ENCODE measurements at regions not wholly inside any gene's neighbourhood (a gene's known extent, or its start where the extent isn't known, plus 50 kb on each side); places are given as distances from the start of the nearest gene placed in this dataset.

DNA sequence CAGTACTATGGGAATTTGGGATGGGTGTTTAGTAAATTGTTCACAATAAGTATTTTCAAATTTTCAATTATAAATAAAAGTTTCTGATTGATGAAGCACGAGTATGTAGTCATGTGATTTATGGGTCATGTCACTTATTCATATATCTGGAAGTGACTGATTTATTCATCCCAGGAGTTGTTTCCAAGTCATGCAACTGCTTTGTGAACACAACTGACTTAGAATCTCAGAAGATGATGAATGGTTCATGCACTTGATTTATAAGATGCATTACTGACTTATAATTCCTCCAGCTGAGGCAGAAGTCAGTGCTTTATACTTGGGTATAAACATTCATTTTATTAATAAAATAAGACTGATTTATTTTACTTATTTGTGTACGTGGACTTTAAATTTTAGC lies 137.8 kb upstream of the CBLB start:
- H3K27ac ChIP-seq (ENCODE audit: low read depth in 1 of 2, low read length in 1 of 2) = no peak overlapping the region
- H3K27me3 ChIP-seq (ENCODE audit: control insufficient read depth in 2 of 2, insufficient read depth in 1 of 2, low read length in 1 of 2) = no peaks in the 10 kb centered on the region
- 90% methylated on average over 2 of the region's 2 CpGs for WGBS
- no peaks in the 10 kb centered on the region for H3K36me3 ChIP-seq (ENCODE audit: control insufficient read depth in 2 of 2, insufficient read depth in 2 of 2, low read length in 1 of 2)
- no peak for DNase-seq (ENCODE audit: low read depth in 6 of 9, low spot score in 9 of 9)
- H3K9me3 ChIP-seq (ENCODE audit: control insufficient read depth in 2 of 2, insufficient read depth in 1 of 2, low read length in 1 of 2) = no peaks in the 10 kb centered on the region
- H3K4me1 ChIP-seq (ENCODE audit: control insufficient read depth in 2 of 2, insufficient read depth in 2 of 2, low read length in 2 of 2) = no peaks in the 10 kb centered on the region
- H3K4me3 ChIP-seq (ENCODE audit: low read length in 2 of 2) = no peak overlapping the region

DNA sequence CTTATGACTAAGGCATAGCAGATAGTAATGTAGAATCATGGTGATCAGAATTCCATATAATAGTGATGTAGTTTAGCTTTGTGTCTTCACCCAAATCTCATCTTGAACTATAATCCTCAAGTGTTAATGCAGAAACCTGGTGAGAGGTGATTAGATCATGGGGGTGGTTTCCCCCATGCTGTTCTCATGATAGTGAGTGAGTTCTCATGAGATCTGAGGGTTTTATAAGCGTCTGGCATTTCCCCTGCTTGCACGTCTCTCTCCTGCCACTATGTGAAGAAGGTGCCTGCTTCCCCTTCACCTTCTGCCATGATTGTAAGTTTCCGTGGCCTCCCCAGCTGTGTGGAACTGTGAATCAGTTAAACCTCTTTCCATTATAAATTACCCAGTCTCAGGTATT lies 138.7 kb upstream of the CBLB start:
- Histone ChIP-seq H3K4me1 (ENCODE audit: control insufficient read depth in 2 of 2, insufficient read depth in 2 of 2, low read length in 2 of 2) (no peaks in the 10 kb centered on the region), H3K9me3 (ENCODE audit: control insufficient read depth in 2 of 2, insufficient read depth in 1 of 2, low read length in 1 of 2) (no peaks in the 10 kb centered on the region), H3K27ac (ENCODE audit: low read depth in 1 of 2, low read length in 1 of 2) (no peak overlapping the region), H3K4me3 (ENCODE audit: low read length in 2 of 2) (no peak overlapping the region), H3K36me3 (ENCODE audit: control insufficient read depth in 2 of 2, insufficient read depth in 2 of 2, low read length in 1 of 2) (no peaks in the 10 kb centered on the region), H3K27me3 (ENCODE audit: control insufficient read depth in 2 of 2, insufficient read depth in 1 of 2, low read length in 1 of 2) (no peaks in the 10 kb centered on the region)
- no peak for DNase-seq (ENCODE audit: low read depth in 6 of 9, low spot score in 9 of 9)
- WGBS = 92% methylated on average over 3 of the region's 3 CpGs

DNA sequence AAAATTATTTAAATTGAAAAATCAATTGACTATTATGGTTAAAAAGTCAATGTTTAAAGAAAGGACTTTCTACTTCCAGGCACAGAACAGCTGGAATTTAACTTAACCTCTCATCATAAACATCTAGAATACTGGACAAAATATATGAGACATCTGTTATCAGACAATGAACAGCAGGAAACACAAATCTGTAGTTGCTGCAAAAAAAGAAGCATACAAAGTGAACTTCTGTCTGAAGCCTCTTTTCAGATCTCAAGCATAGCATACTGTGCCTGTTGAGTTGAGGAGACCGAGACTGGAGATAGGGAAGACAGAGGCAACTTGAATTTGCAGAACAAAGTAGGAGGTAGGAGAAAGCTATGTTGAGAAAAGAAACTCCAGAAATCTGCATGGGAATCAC lies 140.0 kb upstream of the CBLB start:
- Histone ChIP-seq H3K27me3 (ENCODE audit: control insufficient read depth in 2 of 2, insufficient read depth in 1 of 2, low read length in 1 of 2) (no peaks in the 10 kb centered on the region), H3K4me3 (ENCODE audit: low read length in 2 of 2) (no peak overlapping the region), H3K4me1 (ENCODE audit: control insufficient read depth in 2 of 2, insufficient read depth in 2 of 2, low read length in 2 of 2) (no peaks in the 10 kb centered on the region), H3K36me3 (ENCODE audit: control insufficient read depth in 2 of 2, insufficient read depth in 2 of 2, low read length in 1 of 2) (no peaks in the 10 kb centered on the region), H3K27ac (ENCODE audit: low read depth in 1 of 2, low read length in 1 of 2) (no peak overlapping the region), H3K9me3 (ENCODE audit: control insufficient read depth in 2 of 2, insufficient read depth in 1 of 2, low read length in 1 of 2) (no peaks in the 10 kb centered on the region)
- 83% methylated on average over 1 of the region's 1 CpG for WGBS
- no peak for DNase-seq (ENCODE audit: low read depth in 6 of 9, low spot score in 9 of 9)

DNA sequence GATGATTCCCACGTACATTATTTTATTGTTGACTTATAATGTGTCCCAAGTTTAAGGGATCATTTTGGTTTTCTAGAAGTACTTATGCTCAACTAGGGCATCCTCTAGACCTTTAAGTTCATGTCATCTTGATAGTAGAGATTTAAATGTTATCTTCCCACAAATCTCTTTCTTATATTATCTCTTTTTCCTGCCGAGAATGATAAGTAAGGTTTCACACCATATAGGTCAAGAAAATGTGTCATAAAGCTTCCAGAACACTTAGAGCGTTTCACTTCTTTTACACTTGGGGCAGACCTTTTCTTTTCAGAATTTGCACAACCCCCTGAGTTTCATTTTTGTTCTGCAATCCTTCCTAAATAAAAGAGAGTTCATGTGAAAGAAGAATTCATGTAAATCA lies 142.0 kb upstream of the CBLB start:
- Histone ChIP-seq H3K27ac (ENCODE audit: low read depth in 1 of 2, low read length in 1 of 2) (no peak overlapping the region), H3K4me3 (ENCODE audit: low read length in 2 of 2) (no peak overlapping the region), H3K27me3 (ENCODE audit: control insufficient read depth in 2 of 2, insufficient read depth in 1 of 2, low read length in 1 of 2) (no peaks in the 10 kb centered on the region), H3K36me3 (ENCODE audit: control insufficient read depth in 2 of 2, insufficient read depth in 2 of 2, low read length in 1 of 2) (no peaks in the 10 kb centered on the region), H3K9me3 (ENCODE audit: control insufficient read depth in 2 of 2, insufficient read depth in 1 of 2, low read length in 1 of 2) (no peaks in the 10 kb centered on the region), H3K4me1 (ENCODE audit: control insufficient read depth in 2 of 2, insufficient read depth in 2 of 2, low read length in 2 of 2) (no peaks in the 10 kb centered on the region)
- WGBS = 79% methylated on average over 3 of the region's 3 CpGs
- no peak for DNase-seq (ENCODE audit: low read depth in 6 of 9, low spot score in 9 of 9)

DNA sequence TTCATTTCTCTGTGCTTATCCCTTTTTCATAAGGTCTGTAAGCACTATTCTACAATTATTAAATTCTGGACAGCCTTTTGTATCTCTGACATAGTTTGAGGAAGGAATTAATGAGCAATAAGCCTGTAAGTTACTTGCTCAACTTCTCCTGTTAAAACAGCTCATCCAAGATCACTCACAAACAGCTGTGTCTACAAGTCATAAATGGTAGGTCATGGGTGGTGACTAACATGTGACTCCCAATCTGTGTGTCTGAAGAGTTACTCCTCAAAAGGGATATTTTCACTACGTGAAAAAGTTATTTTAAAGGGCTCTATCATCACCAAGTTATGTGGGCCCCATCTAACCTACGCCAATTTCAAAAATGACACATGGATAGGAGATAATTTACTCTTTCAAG lies 145.2 kb upstream of the CBLB start:
- H3K27ac ChIP-seq (ENCODE audit: low read depth in 1 of 2, low read length in 1 of 2) = no peak overlapping the region
- 95% methylated on average over 2 of the region's 2 CpGs for WGBS
- no peak for DNase-seq (ENCODE audit: low read depth in 6 of 9, low spot score in 9 of 9)
- no peaks in the 10 kb centered on the region for H3K9me3 ChIP-seq (ENCODE audit: control insufficient read depth in 2 of 2, insufficient read depth in 1 of 2, low read length in 1 of 2)
- H3K36me3 ChIP-seq (ENCODE audit: control insufficient read depth in 2 of 2, insufficient read depth in 2 of 2, low read length in 1 of 2) = no peaks in the 10 kb centered on the region
- H3K4me1 ChIP-seq (ENCODE audit: control insufficient read depth in 2 of 2, insufficient read depth in 2 of 2, low read length in 2 of 2) = no peaks in the 10 kb centered on the region
- H3K27me3 ChIP-seq (ENCODE audit: control insufficient read depth in 2 of 2, insufficient read depth in 1 of 2, low read length in 1 of 2) = no peaks in the 10 kb centered on the region
- no peak overlapping the region for H3K4me3 ChIP-seq (ENCODE audit: low read length in 2 of 2)

DNA sequence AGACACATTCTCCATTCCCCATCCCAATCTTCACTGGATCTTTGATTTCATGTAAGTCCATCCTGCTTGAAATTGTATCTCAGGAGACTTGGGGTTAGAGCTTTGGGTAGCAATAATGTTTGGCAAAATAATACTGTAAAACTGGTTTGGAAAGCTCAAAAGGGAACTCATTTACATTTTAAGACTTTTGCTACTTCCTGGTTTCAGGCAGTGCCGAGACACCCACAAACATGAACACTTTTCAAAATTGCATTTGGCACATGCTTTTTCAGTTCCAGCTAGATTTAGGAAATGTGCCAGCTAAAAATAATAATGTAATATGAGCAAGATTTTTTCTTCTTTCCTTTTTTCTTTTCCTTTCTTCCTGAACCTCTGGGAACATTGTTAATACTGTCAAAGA lies 145.7 kb upstream of the CBLB start:
- Histone ChIP-seq H3K36me3 (ENCODE audit: control insufficient read depth in 2 of 2, insufficient read depth in 2 of 2, low read length in 1 of 2) (no peaks in the 10 kb centered on the region), H3K27ac (ENCODE audit: low read depth in 1 of 2, low read length in 1 of 2) (no peak overlapping the region), H3K9me3 (ENCODE audit: control insufficient read depth in 2 of 2, insufficient read depth in 1 of 2, low read length in 1 of 2) (no peaks in the 10 kb centered on the region), H3K27me3 (ENCODE audit: control insufficient read depth in 2 of 2, insufficient read depth in 1 of 2, low read length in 1 of 2) (no peaks in the 10 kb centered on the region), H3K4me1 (ENCODE audit: control insufficient read depth in 2 of 2, insufficient read depth in 2 of 2, low read length in 2 of 2) (no peaks in the 10 kb centered on the region), H3K4me3 (ENCODE audit: low read length in 2 of 2) (no peak overlapping the region)
- DNase-seq (ENCODE audit: low read depth in 6 of 9, low spot score in 9 of 9) = no peak
- 85% methylated on average over 1 of the region's 1 CpG for WGBS

DNA sequence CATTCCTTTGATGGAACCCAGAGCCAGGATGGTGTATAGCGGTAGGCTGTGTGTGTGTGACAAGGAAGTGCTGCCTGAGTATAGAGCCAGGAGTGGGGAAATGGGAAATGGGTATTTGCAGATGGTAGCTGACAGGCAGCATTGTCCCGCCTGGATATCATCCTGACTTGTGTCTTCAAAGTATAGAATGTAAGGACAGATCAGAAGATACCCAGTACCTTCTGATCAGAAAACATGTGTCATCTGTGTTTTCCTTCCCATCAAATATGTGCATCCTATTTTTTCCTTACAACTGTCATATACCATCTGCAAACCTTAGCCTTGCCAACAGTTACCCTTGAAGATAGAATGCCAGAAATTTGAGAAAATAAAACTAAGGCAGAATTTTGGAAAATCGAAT lies 146.2 kb upstream of the CBLB start:
- H3K36me3 ChIP-seq (ENCODE audit: control insufficient read depth in 2 of 2, insufficient read depth in 2 of 2, low read length in 1 of 2) = no peaks in the 10 kb centered on the region
- no peak for DNase-seq (ENCODE audit: low read depth in 6 of 9, low spot score in 9 of 9)
- no peaks in the 10 kb centered on the region for H3K9me3 ChIP-seq (ENCODE audit: control insufficient read depth in 2 of 2, insufficient read depth in 1 of 2, low read length in 1 of 2)
- no peaks in the 10 kb centered on the region for H3K4me1 ChIP-seq (ENCODE audit: control insufficient read depth in 2 of 2, insufficient read depth in 2 of 2, low read length in 2 of 2)
- no peak overlapping the region for H3K27ac ChIP-seq (ENCODE audit: low read depth in 1 of 2, low read length in 1 of 2)
- 95% methylated on average over 3 of the region's 3 CpGs for WGBS
- no peaks in the 10 kb centered on the region for H3K27me3 ChIP-seq (ENCODE audit: control insufficient read depth in 2 of 2, insufficient read depth in 1 of 2, low read length in 1 of 2)
- H3K4me3 ChIP-seq (ENCODE audit: low read length in 2 of 2) = no peak overlapping the region

DNA sequence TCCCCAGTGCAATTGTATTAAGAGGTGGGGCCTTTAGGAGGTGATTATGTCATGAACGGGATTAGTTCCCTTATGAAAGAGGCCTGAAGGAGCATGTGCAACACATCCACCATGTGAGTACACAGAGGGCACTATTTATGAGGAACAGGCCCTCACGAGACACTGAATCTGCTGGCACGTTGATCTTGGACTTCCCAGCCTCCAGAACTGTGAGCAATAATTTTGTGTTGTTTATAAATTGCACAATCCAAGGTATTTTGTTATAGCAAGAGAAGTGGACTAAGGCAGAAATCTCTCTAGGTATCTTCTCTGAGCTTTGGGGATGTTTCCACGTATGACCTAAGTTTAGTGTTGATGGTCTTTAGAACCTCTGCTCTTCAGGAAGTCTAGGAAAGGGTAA lies 149.3 kb upstream of the CBLB start:
- Histone ChIP-seq H3K4me3 (ENCODE audit: low read length in 2 of 2) (no peak overlapping the region), H3K27me3 (ENCODE audit: control insufficient read depth in 2 of 2, insufficient read depth in 1 of 2, low read length in 1 of 2) (no peaks in the 10 kb centered on the region)

DNA sequence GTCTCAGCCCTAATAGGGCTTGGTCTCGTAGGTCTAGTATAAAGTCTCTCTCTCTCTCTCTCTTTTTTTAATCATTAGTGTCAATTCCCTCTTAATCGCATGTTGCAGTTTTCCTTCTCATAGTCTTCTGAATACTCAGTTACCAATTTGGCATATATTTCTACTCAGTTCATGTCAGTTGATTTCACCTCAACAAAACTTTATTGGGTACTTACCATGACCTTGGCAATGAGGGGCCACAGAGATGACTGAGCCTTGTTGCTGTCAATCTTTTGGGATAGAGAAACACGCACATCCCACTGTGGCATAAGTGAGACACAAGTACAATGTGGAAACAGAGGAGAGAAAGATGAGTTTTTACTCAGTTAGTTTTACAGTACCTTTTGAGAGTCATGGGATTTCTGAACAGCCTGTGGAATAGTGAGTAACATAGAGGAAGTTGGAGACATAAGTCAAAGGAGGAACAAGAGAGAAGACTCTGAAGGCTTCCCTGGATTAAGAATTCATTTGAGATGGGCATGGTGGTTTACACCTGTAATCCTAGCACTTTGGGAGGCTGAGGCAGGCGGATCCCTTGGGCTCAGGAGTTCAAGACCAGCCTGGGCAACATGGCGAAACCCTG lies 150.2 kb upstream of the CBLB start:
- 97% methylated on average over 5 of the region's 5 CpGs for WGBS

More for the DNA sequence above, 149.3 kb upstream of the CBLB start:
- DNase-seq (ENCODE audit: low read depth in 6 of 9, low spot score in 9 of 9) = no peak
- Histone ChIP-seq H3K36me3 (ENCODE audit: control insufficient read depth in 2 of 2, insufficient read depth in 2 of 2, low read length in 1 of 2) (no peaks in the 10 kb centered on the region), H3K27ac (ENCODE audit: low read depth in 1 of 2, low read length in 1 of 2) (no peak overlapping the region), H3K4me1 (ENCODE audit: control insufficient read depth in 2 of 2, insufficient read depth in 2 of 2, low read length in 2 of 2) (no peaks in the 10 kb centered on the region), H3K9me3 (ENCODE audit: control insufficient read depth in 2 of 2, insufficient read depth in 1 of 2, low read length in 1 of 2) (no peaks in the 10 kb centered on the region)
- 96% methylated on average over 4 of the region's 4 CpGs for WGBS

DNA sequence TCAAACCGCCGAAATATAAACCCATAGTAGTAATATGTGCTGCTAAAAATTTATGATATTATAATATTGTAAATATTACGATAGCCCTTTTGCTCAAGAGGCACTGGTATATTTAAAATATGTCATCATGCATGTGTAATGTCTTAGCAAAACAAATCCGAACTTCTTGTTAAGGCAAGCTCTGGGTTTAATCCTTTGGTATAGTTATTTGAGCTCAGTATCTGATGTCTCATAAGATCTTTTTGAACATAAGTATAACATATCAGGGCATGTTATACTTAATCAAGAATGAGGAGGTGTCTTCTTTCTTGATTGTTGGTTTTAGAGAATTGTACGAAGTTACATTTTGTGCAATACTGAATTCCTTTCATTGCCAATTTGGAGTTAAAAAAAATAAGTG lies 154.1 kb upstream of the CBLB start:
- H3K27me3 ChIP-seq (ENCODE audit: control insufficient read depth in 2 of 2, insufficient read depth in 1 of 2, low read length in 1 of 2) = no peaks in the 10 kb centered on the region

More for the DNA sequence above, 150.2 kb upstream of the CBLB start:
- Histone ChIP-seq H3K27me3 (ENCODE audit: control insufficient read depth in 2 of 2, insufficient read depth in 1 of 2, low read length in 1 of 2) (no peaks in the 10 kb centered on the region), H3K36me3 (ENCODE audit: control insufficient read depth in 2 of 2, insufficient read depth in 2 of 2, low read length in 1 of 2) (no peaks in the 10 kb centered on the region), H3K9me3 (ENCODE audit: control insufficient read depth in 2 of 2, insufficient read depth in 1 of 2, low read length in 1 of 2) (no peaks in the 10 kb centered on the region), H3K4me3 (ENCODE audit: low read length in 2 of 2) (no peak overlapping the region), H3K4me1 (ENCODE audit: control insufficient read depth in 2 of 2, insufficient read depth in 2 of 2, low read length in 2 of 2) (no peaks in the 10 kb centered on the region), H3K27ac (ENCODE audit: low read depth in 1 of 2, low read length in 1 of 2) (no peak overlapping the region)
- DNase-seq (ENCODE audit: low read depth in 6 of 9, low spot score in 9 of 9) = no peak

More for the DNA sequence above, 154.1 kb upstream of the CBLB start:
- Histone ChIP-seq H3K4me1 (ENCODE audit: control insufficient read depth in 2 of 2, insufficient read depth in 2 of 2, low read length in 2 of 2) (no peaks in the 10 kb centered on the region), H3K36me3 (ENCODE audit: control insufficient read depth in 2 of 2, insufficient read depth in 2 of 2, low read length in 1 of 2) (no peaks in the 10 kb centered on the region), H3K27ac (ENCODE audit: low read depth in 1 of 2, low read length in 1 of 2) (no peak overlapping the region), H3K9me3 (ENCODE audit: control insufficient read depth in 2 of 2, insufficient read depth in 1 of 2, low read length in 1 of 2) (no peaks in the 10 kb centered on the region), H3K4me3 (ENCODE audit: low read length in 2 of 2) (no peak overlapping the region)
- no peak for DNase-seq (ENCODE audit: low read depth in 6 of 9, low spot score in 9 of 9)
- WGBS = 95% methylated on average over 5 of the region's 5 CpGs
